GM18517 (cell line): ENCODE measurements at regions not wholly inside any gene's neighbourhood (a gene's known extent, or its start where the extent isn't known, plus 50 kb on each side); places are given as distances from the start of the nearest gene placed in this dataset.
"Not testable (repeated sequence)": the region's sequence is repeated elsewhere in the genome, so short reads cannot be mapped to it uniquely, and the experiment has no call there.

Experiments used
- ATAC-seq: cut with Tn5 transposase; IDR thresholded peaks from one replicate; pipeline ENCODE4 v1.9.1; 2021; ENCODE audit warnings: mild to moderate bottlenecking, moderate library complexity; ENCODE audit not compliant: unreplicated experiment

DNA sequence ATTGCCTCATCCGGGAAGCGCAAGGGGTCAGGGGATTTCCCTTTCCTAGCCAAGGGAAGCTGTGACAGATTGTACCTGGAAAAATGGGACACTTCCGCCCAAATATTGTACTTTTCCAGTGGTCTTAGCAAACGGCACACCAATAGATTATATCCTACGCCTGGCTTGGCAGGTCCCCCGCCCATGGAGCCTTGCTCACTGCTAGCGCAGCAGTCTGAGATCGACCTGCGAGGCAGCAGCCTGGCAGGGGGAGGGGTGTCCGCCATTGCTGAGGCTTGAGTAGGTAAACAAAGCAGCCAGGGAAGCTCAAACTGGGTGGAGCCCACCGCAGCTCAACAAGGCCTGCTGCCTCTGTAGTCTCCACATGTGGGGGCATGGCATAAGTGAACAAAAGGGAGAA is 1075.4 kb upstream of the GOT2 start:
- ATAC-seq: not testable (repeated sequence)

DNA sequence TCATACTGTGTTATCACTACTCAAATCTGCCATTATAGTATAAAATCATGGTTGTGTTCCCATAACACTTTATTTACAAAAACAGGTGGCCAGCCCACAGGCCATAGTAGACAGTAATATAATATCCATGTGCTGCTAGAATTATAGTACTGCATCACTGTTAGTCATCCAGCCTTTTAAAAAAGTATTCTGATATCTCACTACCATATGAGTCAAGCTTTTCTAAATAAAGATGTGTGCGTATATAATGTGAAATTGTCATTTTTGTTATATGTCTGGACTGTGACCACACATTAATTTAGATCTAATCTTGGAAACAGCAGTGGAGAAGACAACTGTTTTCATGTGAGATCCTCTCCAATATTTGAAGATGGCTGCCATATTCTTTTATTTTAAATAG is 1049.1 kb upstream of the GOT2 start:
- ATAC-seq: no peak

DNA sequence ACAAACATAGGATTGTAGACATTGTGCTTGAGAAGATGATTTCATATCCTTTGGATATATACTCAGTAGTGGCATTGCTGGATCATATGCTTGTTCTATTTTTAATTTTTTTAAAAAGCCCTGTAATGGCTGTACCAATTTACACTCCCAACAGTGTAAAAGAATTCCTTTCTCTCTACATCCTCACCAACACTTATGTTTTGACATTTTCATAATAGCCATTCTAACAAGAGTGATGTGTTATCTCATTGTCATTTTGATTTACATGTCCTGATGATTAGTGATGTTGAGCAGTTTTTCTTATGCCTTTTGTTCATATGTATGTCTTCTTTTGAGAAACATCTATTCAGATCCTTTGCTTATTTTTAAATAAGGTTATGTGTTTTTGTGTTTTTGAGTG is 1039.2 kb upstream of the GOT2 start:
- ATAC-seq: no peak

DNA sequence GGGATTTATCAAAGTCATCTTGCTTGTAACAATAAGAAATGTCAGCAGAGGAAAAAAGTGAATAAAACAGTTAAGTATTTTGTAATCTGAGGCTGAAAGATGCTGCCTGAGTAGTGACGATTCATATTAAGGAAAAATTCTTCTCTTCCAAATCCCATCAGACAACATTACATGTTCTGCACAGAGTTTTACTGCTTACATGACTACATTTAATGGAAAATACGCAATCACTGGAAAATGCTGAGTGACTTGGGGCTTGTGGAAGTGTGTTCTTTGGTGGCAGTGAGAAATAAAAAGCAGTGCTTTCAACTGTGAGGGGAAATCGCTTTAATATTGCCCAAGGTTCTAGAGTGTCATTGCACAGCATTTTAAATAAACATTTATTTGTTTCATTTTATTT is 1025.2 kb upstream of the GOT2 start:
- no peak for ATAC-seq

DNA sequence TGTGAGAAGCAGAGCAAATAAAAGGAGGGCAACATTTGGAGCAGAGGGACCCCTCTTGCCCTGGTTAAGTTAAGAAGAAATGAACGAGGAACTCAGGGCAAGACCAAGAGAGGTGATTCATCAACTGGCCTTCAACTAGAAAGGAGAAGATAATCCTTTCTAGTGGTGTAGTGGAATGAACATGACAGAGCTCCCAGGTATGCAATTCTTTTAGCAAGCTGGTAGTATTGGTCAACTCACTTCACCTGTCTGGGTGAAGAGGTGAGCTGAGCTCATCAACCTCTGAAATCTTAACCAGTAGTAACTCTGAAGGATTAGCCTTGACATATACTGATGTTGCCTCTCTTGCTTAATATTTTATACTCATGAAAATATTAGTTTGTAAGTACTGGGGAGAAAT is 1024.7 kb upstream of the GOT2 start:
- ATAC-seq: no peak

DNA sequence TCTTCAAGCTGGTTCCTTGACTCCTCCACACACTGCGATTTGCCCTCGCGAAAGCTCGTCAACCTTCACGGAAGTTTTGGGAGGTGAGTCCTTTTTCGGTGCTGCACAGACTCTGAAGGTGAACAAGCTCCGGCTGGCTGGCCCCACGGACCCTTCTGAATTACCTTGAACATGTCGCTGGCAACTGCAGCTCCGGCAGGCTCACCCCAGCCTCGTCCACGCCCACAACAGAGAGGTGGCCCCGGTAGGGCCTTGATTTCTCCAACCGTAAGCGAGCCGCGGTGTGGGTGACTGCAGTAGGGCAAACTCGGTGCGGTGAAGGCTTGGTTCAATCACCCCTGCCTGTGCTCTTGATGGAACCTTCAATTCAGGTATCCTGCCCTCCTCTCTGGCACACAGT is 1020.7 kb upstream of the GOT2 start:
- no peak for ATAC-seq

DNA sequence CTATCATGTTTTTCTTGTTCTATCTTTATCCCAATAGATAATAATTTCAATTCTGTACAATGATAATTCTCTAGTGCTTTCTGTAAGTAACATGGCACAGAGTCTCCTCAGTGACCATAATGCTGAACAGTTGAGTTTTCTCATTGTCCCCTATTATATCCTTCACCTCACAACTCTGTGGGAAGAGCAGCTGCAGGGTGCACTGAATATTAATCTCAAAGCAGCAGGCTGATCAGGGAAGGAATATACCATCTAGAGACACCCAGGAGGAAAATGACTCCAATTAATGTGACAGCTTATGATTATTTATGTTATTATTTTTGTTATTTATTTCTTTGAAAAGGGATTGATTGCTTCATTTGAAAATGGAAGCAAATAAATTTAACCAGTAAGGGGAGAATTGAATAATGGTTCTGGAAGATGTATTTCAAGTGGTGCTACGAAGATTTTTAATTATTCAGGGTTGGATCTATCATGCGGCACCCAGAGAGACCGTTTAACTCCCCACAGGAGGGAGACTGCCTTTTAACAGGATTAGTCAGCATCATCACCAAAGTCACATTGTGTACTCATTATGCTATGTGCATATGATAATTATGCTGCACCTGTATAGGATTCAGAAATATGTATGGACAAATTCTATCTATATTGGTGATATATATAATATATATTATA is 1015.7 kb upstream of the GOT2 start:
- ATAC-seq: no peak

DNA sequence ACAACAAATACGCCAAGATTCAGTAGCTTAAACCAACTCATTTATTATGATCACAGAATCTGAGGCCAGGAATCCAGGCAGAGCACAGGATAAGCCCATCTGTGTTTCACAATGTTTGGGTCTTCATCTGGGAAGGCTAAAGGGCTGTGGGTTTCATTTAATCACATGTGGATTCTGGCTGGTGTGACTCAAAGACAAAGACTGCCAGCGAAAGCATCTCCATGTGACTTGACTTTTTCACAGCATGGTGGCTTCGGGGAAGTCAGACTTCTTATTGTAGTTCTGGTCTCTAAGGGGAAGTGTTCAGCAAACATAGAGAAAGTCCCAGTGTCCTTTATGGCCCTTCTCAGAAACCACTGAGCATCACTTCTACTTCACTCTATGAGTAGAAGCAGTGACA is 1014.4 kb upstream of the GOT2 start:
- no peak for ATAC-seq

DNA sequence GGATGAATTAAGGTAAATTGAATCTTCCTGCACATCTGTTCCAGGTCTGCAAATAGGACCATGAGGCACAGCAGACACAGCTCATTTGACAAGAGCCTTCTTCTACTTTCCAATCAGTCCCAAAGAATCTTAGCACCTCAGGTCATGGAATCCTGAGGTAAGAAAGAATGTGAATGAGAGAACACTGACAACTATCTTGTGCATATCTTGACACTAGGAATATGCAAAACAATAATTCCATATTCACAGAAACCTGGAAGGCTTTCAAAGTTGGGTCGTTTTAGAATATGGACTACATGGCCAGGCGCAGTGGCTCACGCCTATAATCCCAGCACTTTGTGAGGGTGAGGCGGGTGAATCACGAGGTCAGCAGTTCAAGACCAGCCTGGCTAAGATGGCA is 1009.4 kb upstream of the GOT2 start:
- ATAC-seq: no peak

DNA sequence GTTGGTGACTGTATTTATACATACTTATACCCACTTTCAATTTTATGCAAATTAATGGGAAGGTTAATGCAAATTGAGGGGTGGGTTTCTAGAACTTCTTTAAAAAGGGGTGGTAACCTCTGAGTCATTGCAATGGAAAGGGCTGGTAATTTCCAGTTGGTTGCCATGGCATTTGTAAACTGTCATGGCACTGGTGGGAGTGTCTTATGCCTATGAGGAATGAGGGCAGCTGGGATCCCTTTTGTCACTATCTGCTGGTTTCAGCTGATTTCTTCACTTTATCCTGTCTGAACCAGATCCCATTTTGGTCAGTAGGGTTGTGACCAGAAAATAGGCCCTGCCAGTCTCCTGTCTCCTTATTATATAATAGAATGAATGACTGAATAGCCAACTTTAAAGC is 1006.7 kb upstream of the GOT2 start:
- ATAC-seq: no peak

DNA sequence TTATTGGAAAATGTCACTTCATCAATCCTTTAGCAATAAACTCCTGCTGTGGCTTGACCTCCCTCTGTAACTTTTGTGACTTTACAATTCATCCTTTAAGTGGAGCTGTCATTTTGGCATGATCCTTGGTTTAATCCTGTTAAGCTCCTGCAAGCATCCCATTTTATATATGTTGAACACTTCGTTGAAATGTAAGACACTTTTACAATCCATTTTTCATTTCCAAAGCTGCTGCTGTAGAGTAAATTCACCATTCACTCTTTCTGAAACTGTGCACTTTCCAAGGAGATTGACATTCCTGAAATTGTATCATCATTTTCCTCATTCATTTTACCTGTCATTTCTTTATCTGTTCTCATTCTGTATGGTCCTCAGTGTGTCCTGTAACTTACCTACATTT is 1003.2 kb upstream of the GOT2 start:
- no peak for ATAC-seq

DNA sequence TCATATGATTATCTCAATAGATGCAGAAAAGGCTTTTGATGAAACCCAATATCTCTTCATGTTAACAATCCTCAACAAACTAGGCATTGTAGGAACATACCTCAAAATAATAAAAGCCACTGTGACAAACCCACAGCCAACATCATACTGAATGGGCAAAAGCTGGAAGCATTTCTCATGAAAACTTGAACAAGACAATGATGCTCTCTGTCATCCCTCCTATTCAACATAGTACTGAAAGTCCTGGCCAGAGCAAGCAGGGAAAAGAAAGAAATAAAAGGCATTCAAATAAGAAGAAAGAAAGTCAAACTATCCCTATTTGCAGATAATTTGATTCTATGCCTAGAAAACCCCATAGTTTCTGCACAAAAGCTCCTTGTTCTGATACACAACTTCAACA is 999.2 kb upstream of the GOT2 start:
- ATAC-seq: no peak

DNA sequence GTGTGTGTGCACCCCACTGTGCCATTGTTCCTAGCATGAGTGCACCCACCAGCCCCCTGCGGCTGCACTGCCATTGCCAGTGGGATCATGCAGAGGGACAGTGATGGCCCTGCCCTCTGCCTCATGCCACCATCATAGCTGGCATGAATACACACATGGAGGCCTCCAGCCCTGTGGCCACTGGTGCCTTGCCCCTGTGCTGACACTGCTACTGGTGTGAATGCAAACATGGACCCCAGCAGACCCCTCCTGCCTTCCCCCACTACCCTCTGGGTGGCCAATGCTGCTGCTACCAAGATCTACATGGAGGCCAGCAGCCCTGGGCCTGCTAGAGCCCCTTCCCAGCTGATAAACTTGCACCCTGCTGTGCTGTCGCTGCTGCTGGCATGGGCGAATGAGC is 995.5 kb upstream of the GOT2 start:
- no peak for ATAC-seq

DNA sequence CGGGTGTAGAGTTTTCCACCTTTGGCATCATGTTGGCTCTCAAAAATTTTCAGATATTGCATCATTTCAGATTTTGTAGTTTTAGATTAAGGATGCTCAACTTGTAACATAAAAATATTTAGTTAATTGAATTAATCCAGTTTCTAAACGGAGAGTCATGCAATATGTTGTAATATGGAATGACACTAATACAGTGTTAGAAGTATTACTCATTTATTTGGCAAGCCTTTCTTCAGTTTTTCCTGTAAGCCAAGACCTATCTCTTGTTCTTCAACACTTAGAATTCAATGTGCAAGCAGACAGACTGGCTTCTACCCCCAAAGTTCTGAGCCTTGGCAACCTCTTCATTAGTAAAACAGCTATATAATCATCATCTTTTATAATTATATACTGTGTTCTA is 985.0 kb upstream of the GOT2 start:
- no peak for ATAC-seq

DNA sequence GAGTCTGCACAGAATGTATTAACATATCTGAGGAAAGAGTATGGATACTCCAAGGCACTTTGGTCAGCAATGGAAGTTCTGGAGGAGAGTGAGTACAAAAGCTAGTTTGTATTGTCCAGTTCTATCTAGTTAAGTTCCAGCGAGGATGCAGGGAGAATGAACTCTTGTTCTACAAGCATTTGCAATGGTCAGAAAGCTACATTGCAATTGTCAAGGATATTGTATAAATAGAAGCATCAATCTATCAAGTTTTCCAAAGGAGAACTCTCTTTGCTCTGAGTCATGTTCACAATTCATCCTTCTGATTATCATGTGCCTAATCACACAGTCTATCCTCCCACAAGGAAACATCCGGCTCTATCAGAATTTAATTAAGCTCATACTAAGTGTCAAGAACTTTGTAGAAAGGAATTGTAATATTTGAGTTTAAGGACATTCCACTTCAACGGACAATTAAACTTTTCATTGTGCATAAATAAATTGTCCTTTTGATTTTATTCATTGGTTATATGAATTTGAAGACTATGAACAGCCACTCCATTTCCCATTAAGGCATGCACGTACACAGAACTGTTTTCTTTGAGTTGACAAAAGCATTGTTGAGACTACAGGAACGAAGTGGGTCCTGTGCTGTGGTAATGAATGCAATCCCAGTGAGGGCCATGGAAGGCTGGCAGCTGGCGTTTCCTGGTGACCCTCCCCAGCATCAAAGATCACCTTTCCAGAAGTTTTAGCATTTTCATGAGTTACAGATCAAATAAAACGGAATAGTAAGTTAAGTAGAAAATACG is 973.5 kb upstream of the GOT2 start:
- ATAC-seq: no peak

DNA sequence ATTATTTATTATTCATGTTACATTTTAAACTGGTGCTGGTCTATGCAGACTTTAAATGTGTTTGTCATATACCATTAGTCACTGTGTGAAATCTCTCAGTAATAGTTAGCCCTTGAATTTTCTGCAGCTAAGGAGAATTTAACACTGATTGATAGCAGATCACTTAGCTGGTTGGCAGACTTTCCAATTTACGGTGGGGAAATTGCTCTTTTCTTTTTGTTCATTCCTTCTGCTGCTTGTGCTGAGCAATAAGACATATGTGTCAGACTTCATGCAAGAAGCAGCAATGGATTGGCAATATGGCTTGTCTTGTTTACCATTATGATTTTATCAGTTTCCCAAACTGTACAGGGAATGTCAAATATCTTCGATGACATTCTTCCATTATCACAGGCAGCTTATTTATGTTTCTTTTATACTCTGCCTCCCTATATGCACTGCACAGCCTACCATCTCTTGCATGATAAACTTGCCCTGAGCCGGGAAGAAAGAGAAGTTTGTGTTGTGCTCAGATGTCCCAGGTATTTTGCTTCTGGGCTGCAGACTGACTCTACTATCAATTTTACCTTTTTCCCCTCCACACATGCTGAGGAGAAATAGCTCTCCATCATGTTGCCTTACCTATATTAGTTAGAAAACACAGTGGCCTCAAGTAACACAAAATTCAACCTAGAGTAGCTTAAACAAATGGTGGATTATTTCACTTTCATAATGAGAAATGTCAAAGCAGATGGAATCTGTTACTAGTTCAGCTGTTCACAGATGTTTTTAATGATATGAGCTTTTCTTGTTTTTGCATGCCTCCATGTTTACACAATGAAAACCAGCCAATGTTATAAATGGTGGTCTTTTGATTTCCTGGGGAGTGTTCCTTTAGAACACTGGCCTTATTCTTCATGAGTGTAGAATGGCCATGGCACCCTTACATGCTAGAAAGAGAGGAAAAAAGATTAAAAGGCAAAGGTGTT is 968.1 kb upstream of the GOT2 start:
- ATAC-seq: no peak

DNA sequence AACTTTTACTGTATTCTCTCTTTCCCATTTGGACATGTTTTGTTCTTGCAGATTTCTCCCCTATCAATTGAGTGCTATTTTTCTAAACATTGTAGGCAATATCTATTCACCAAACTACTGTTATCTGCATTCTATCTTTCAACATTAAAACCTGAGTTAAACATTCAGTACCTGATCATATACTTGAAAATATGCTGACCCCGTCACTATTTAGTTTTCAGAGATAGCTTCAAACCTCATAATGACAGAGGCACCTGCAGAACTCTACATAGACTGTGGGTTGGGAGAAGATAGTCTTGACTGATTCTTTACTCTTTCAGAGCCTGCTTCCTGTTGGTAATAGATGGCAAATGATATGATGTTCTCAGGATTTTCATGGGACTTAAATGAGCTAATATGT is 965.7 kb upstream of the GOT2 start:
- ATAC-seq: no peak

DNA sequence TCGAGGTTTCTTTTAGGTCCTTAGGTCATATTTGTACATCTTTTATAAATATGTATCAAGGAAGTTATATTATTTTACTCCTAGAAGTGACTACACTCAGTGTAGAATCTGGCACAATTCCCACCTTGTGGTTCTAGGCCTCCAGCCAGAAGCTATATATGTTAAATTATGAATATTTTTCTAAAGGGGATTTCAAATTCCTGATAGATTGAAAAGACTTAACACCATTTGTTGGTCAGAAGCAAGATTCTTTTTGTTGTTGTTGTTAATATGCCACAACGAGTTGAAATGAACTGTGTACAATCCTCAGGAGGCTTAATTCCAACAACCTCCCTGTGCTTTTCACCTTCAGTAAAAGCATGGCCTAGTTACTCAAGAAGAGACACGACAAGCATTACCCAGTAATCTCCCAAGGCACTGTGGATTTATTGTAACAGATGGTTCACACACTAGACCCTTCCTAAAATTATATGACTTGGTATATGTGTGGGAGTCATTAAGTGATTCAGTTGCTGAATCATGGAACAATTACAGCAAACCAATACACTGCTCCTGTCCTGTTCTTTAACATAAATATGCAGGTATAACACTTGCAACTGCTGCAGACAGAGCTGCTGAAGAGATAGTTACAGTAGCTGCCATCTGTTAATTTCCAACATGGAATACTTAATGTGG is 964.4 kb upstream of the GOT2 start:
- no peak for ATAC-seq

DNA sequence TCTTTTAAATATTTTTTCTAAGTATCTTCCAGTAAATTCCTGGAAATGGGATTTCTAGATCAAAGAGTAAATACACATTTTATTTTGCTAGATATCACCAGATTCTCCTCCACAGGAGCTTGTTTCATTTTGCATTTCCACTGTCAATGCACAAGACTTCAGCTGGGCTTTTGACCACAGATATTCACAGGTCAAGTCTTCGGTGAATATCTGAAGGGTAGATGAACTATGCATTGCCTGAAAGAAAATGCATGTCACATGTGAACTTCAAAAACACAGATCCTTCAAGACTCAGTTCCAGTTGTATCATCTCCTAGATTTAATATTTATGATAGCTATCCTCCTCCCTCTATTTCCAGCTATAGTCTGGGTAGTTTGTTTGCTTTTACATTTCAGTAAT is 963.6 kb upstream of the GOT2 start:
- no peak for ATAC-seq

DNA sequence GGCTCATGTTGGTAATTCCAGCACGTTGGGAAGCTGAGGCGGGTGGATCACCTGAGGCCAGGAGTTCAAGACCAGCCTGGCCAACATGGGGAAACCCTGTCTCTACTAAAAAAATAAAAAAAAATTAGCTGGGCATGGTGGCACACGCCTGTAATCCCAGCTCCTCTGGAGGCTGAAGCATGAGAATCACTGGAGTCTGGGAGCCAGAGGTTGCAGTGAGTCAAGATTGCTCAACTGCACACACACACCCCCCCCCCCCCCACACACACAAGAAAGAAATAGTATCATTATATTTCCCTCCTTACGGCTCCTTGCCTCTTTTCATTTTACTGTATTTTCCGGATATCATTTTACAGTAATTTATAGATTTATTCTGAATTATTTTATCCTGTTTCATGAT is 963.1 kb upstream of the GOT2 start:
- no peak for ATAC-seq

DNA sequence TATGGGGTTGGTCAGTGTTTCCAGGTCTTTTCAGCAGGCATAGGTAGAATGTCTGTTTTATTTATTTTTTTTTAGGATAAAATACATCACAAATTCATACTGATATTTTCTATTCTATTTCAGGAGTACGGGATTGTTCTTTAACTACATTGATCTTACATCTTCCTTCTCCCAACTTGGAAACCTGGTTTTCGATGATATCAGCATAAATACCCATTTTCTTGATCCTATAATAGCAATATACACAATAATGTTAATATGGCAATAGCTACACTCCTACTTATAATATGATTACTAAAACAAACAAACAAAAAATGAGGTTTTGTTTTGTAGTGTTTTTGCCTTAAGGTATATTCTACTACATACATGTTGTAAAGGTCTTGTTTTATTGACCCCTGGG is 962.4 kb upstream of the GOT2 start:
- no peak for ATAC-seq
